GM12878 (cell line): ENCODE measurements at regions not wholly inside any gene's neighbourhood (a gene's known extent, or its start where the extent isn't known, plus 50 kb on each side); places are given as distances from the start of the nearest gene placed in this dataset.

Source experiments
- CBX5 ChIP-seq: sonication (generic); IDR thresholded peaks from 2 replicates; pipeline ENCODE4 v1.6.1; 2016; ENCODE audit warnings: low read depth, moderate library complexity, mild to moderate bottlenecking, inconsistent platforms
- CTCF ChIP-seq, 3 experiments: IDR thresholded peaks in 2 of 3; conservative IDR thresholded peaks in 1 of 3; 2 replicates each; pipeline ENCODE4 v1.5.1; 2011; ENCODE audit warnings: low read depth in 3 of 3, low read length in 3 of 3, mild to moderate bottlenecking in 3 of 3, control low read depth in 2 of 3, moderate library complexity in 2 of 3, inconsistent platforms in 1 of 3, mixed read lengths in 1 of 3; ENCODE audit not compliant: control insufficient read depth in 2 of 3, insufficient read depth in 1 of 3; ENCODE audit errors: extremely low read depth in 1 of 3
- FOS ChIP-seq: IDR thresholded peaks from 3 replicates; pipeline ENCODE4 v1.6.1; 2011; ENCODE audit warnings: borderline replicate concordance; ENCODE audit not compliant: insufficient read length; ENCODE audit errors: extremely low read depth
- FOXM1 ChIP-seq: IDR thresholded peaks from 2 replicates; pipeline ENCODE4 v1.6.1; 2012; ENCODE audit warnings: low read depth, mild to moderate bottlenecking, inconsistent platforms, low read length, moderate library complexity
- NR2F1 ChIP-seq: fragments of 450-650 bp; conservative IDR thresholded peaks from 2 replicates; pipeline ENCODE4 v1.6.1; 2017; ENCODE audit warnings: mild to moderate bottlenecking
- POLR2A ChIP-seq: IDR thresholded peaks from 2 replicates; pipeline ENCODE4 v1.6.1; 2011; ENCODE audit warnings: low read depth, mild to moderate bottlenecking, low read length
- POLR2AphosphoS5 ChIP-seq: IDR thresholded peaks from 2 replicates; pipeline ENCODE4 v1.6.1; 2011; ENCODE audit warnings: mild to moderate bottlenecking, low read length, inconsistent platforms
- SRF ChIP-seq, 2 experiments: IDR thresholded peaks; 2 replicates each; pipeline ENCODE4 v1.6.1; 2011; ENCODE audit warnings: low read depth in 2 of 2, low read length in 2 of 2, mild to moderate bottlenecking in 1 of 2, moderate library complexity in 1 of 2
- USF2 ChIP-seq: IDR thresholded peaks from 2 replicates; pipeline ENCODE4 v1.6.1; 2011; ENCODE audit warnings: low read depth, low read length, improper control_type of control experiment, borderline replicate concordance

- TF ChIP-seq POLR2AphosphoS5 = no peak
- no peak for TF ChIP-seq FOXM1
- no peak for TF ChIP-seq POLR2A
- TF ChIP-seq USF2 = no peak
- TF ChIP-seq CTCF (IDR thresholded peaks at IDR 0.05 in 2 of 3, conservative IDR thresholded peaks at IDR 0.05 in 1 of 3; ENCODE audit: control insufficient read depth in 2 of 3, extremely low read depth in 1 of 3, insufficient read depth in 1 of 3, low read depth in 3 of 3, low read length in 3 of 3) = no peak
- TF ChIP-seq NR2F1 = no peak
- TF ChIP-seq SRF (IDR thresholded peaks at IDR 0.05; ENCODE audit: low read depth in 2 of 2, low read length in 2 of 2) = no peak
- TF ChIP-seq CBX5 = no peak
- no peak for TF ChIP-seq FOS
These were observed 604.3 kb upstream of the POU3F3 start for GRCh38 chr2:104249629-104250028.
